MM.1S (cell line): ENCODE measurements at regions not wholly inside any gene's neighbourhood (a gene's known extent, or its start where the extent isn't known, plus 50 kb on each side); places are given as distances from the start of the nearest gene placed in this dataset.

Source experiments
- CTCF ChIP-seq: fragments of 300-600 bp; sonication (generic); IDR thresholded peaks from 2 replicates; pipeline ENCODE4 v1.5.1; 2016; ENCODE audit warnings: antibody characterized with exemption, low read length, mixed read lengths
- EZH2 ChIP-seq: fragments of 300-600 bp; sonication (generic); optimal IDR thresholded peaks from 2 replicates; pipeline ENCODE3; 2017; ENCODE audit warnings: low read depth, mild to moderate bottlenecking, antibody characterized with exemption, low read length, mixed read lengths
- EZH2phosphoT487 ChIP-seq: fragments of 300-600 bp; sonication (generic); IDR thresholded peaks from 2 replicates; pipeline ENCODE4 v1.6.1; 2018; ENCODE audit warnings: antibody characterized with exemption, low read length

- no peak for TF ChIP-seq CTCF
- TF ChIP-seq EZH2phosphoT487, result no peak
- no peak for TF ChIP-seq EZH2
These were observed 568.0 kb upstream of the IGFBP3 start for GRCh38 chr7:46489106-46489505.
